CD4-positive, alpha-beta memory T cell (primary cell): ENCODE measurements at regions not wholly inside any gene's neighbourhood (a gene's known extent, or its start where the extent isn't known, plus 50 kb on each side); places are given as distances from the start of the nearest gene placed in this dataset.
A peak's percentile ranks its signal among the peaks of the same experiment; 100 is the strongest.

Source experiments
- CTCF ChIA-PET: fragments of 350-600 bp; sonication (Branson Sonifier 250); formaldehyde crosslinking; loops from one replicate; lab custom pipeline; 2021; ENCODE audit warnings: inconsistent platforms; ENCODE audit not compliant: partially characterized antibody; lab: Charles Lee
- POLR2A ChIA-PET: fragments of 350-600 bp; sonication (Branson Sonifier 250); formaldehyde crosslinking; loops from one replicate; lab custom pipeline; 2021; ENCODE audit not compliant: partially characterized antibody; lab: Charles Lee
- DNase-seq, 5 donors: peaks; one replicate each; pipeline versions ENCODE4 v3.0.0 to v3.0.0-alpha.2; 2020 to 2022; ENCODE audit warnings: mixed read lengths in 1 of 5
- H3K27ac ChIP-seq: one replicate; pipeline ENCODE4 v1.7.0; 2013; ENCODE audit warnings: low read depth, low read length
- H3K27me3 ChIP-seq: 2 replicates; pipeline ENCODE4 v1.7.0; 2013; ENCODE audit warnings: mild to moderate bottlenecking, low read length, moderate library complexity; ENCODE audit not compliant: insufficient read depth
- H3K36me3 ChIP-seq: 2 replicates; pipeline ENCODE4 v1.7.0; 2013; ENCODE audit warnings: mild to moderate bottlenecking, low read length, moderate library complexity; ENCODE audit not compliant: insufficient read depth
- H3K4me1 ChIP-seq: 2 replicates; pipeline ENCODE4 v1.7.0; 2013; ENCODE audit warnings: mild to moderate bottlenecking, low read length, moderate library complexity; ENCODE audit not compliant: insufficient read depth
- H3K4me3 ChIP-seq, 2 donors: one replicate each; pipeline ENCODE4 v1.7.0; 2013; ENCODE audit warnings: low read length in 2 of 2, mild to moderate bottlenecking in 1 of 2
- H3K9me3 ChIP-seq, 2 donors: one replicate each; pipeline ENCODE4 v1.7.0; 2013; ENCODE audit warnings: low read length in 2 of 2, control low read depth in 1 of 2; ENCODE audit not compliant: control insufficient read depth in 1 of 2
- H3K27ac Mint-ChIP-seq, 7 donors: one replicate each; pipeline ENCODE4 v1.8.0; 2020 to 2021; ENCODE audit warnings: mixed read lengths in 7 of 7, mild to moderate bottlenecking in 6 of 7, inconsistent platforms in 3 of 7, moderate library complexity in 3 of 7
- H3K27me3 Mint-ChIP-seq, 2 donors: one replicate each; pipeline ENCODE4 v1.8.0; 2020 to 2021; ENCODE audit warnings: mixed read lengths in 2 of 2
- H3K36me3 Mint-ChIP-seq, 2 donors: one replicate each; pipeline ENCODE4 v1.8.0; 2020 to 2021; ENCODE audit warnings: mixed read lengths in 2 of 2, inconsistent platforms in 1 of 2, mild to moderate bottlenecking in 1 of 2
- H3K4me1 Mint-ChIP-seq, 4 donors: one replicate each; pipeline ENCODE4 v1.8.0; 2020 to 2021; ENCODE audit warnings: mixed read lengths in 4 of 4, mild to moderate bottlenecking in 1 of 4
- H3K4me3 Mint-ChIP-seq, 8 donors: one replicate each; pipeline ENCODE4 v1.8.0; 2020 to 2021; ENCODE audit warnings: mixed read lengths in 8 of 8, mild to moderate bottlenecking in 7 of 8, moderate library complexity in 6 of 8, inconsistent platforms in 3 of 8
- H3K9me3 Mint-ChIP-seq, 8 donors: one replicate each; pipeline ENCODE4 v1.8.0; 2020 to 2021; ENCODE audit warnings: mixed read lengths in 8 of 8, mild to moderate bottlenecking in 5 of 8, inconsistent platforms in 3 of 8, moderate library complexity in 1 of 8
- intact Hi-C: fragments of 100-400 bp; cut with micrococcal nuclease; formaldehyde crosslinking; loops from one replicate; pipeline ENCODE4 v1.15.1; 2023

DNA sequence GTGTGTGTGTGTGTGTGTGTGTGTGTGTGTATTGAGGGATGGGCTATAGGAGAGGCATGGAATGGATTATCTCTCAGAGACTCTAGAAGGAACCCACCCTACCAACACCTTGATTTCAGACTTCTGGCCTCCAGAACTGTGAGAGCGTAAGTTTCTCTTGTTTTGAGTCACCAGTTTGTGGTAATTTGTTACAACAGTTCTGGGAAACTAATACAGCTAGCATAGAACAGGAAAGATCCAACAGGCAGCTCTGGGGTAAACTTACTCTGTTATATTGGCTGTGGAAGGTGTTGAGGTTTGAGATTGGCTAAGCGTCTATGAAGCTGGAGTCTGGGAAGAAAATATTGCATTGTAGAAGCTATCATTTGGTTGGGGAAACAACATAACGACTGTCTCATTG, 334.3 kb downstream of the AACS start:
- Histone ChIP-seq H3K27me3 (no peaks in the 10 kb centered on the region), H3K4me1 (no peaks in the 10 kb centered on the region), H3K27ac (no peak overlapping the region), H3K4me3 (no peak overlapping the region), H3K9me3 (no peaks in the 10 kb centered on the region), H3K36me3 (no peaks in the 10 kb centered on the region)
- Mint-ChIP-seq H3K27ac (no peak overlapping the region), H3K4me3 (no peak overlapping the region), H3K4me1 (no peaks in the 10 kb centered on the region), H3K36me3 (no peaks in the 10 kb centered on the region), H3K27me3 (peaks cover 2 to 7% of the 10 kb centered on the region in 2 donors), H3K9me3 (peaks cover 2 to 12% (median 5%) of the 10 kb centered on the region in 8 donors)
- CTCF ChIA-PET = interaction anchor here (0.8 to 1.2 kb wide), 2 partner anchors 9 to 11 kb away, joined by 3 read pairs; no protein-coding TSS in a partner anchor
- POLR2A ChIA-PET = no interaction called here
- intact Hi-C loops = no loop called here
- no peak for DNase-seq

GRCh38 chr12:125402874-125403789, 337.9 kb downstream of the AACS start:
- intact Hi-C loops = loop anchor here (2.0 kb wide), 1 partner anchor 220 kb away; no protein-coding TSS in a partner anchor
- no peaks in the 10 kb centered on the region for H3K4me1 ChIP-seq
- H3K27ac Mint-ChIP-seq = no peak overlapping the region
- H3K27ac ChIP-seq = no peak overlapping the region
- no peaks in the 10 kb centered on the region for H3K27me3 ChIP-seq
- peaks cover 2 to 9% (median 4%) of the 10 kb centered on the region in 8 donors for H3K9me3 Mint-ChIP-seq
- peak overlapping the region in 1 of 8 donors; percentile 52 for H3K4me3 Mint-ChIP-seq
- no peaks in the 10 kb centered on the region for H3K36me3 Mint-ChIP-seq
- no peak overlapping the region for H3K4me3 ChIP-seq
- ChIA-PET POLR2A (no interaction called here), CTCF (interaction anchor here (0.8 to 1.4 kb wide), 2 partner anchors 9 to 220 kb away, joined by 3 to 4 read pairs; no protein-coding TSS in a partner anchor)
- H3K4me1 Mint-ChIP-seq = no peaks in the 10 kb centered on the region
- H3K27me3 Mint-ChIP-seq = peaks cover 7% of the 10 kb centered on the region in 2 donors
- H3K36me3 ChIP-seq = no peaks in the 10 kb centered on the region
- no peak for DNase-seq
- no peaks in the 10 kb centered on the region for H3K9me3 ChIP-seq

DNA sequence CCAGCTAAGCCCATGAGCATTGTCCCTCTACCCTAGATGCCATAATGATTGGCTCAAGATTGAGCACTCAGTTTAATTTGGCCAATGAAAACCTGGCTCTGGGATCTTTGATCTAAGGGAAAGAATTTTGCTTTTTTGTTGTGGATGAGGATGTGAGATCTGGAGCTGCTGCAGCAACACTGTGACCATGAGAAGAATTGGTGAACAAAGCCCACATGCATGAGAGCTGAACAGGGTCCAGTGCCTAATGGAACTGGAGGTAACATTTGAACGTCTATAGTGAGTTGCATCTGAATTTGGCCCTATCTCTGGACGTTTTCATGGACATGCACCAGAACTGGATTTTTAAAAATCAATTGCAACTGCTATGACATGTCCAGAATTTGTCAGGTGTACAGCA, 338.6 kb downstream of the AACS start:
- Histone ChIP-seq H3K27me3 (no peaks in the 10 kb centered on the region), H3K9me3 (no peaks in the 10 kb centered on the region), H3K27ac (no peak overlapping the region), H3K36me3 (no peaks in the 10 kb centered on the region), H3K4me3 (no peak overlapping the region), H3K4me1 (no peaks in the 10 kb centered on the region)
- intact Hi-C loops = loop anchor here (2.0 kb wide), 1 partner anchor 221 kb away; no protein-coding TSS in a partner anchor
- peaks cover 2 to 6% (median 3%) of the 10 kb centered on the region in 8 donors for H3K9me3 Mint-ChIP-seq
- DNase-seq = no peak
- H3K4me3 Mint-ChIP-seq = no peak overlapping the region
- POLR2A ChIA-PET = no interaction called here
- H3K36me3 Mint-ChIP-seq = no peaks in the 10 kb centered on the region
- no peaks in the 10 kb centered on the region for H3K4me1 Mint-ChIP-seq
- CTCF ChIA-PET = interaction anchor here (1.4 to 2.0 kb wide), 2 partner anchors 9 to 221 kb away, joined by 4 to 8 read pairs; no protein-coding TSS in a partner anchor
- peaks cover 7% of the 10 kb centered on the region in 2 donors for H3K27me3 Mint-ChIP-seq
- H3K27ac Mint-ChIP-seq = no peak overlapping the region

GRCh38 chr12:125406131-125406530, 340.9 kb downstream of the AACS start:
- H3K4me3 Mint-ChIP-seq = no peak overlapping the region
- Histone ChIP-seq H3K27ac (no peak overlapping the region), H3K27me3 (no peaks in the 10 kb centered on the region), H3K4me1 (no peaks in the 10 kb centered on the region), H3K4me3 (no peak overlapping the region), H3K36me3 (no peaks in the 10 kb centered on the region), H3K9me3 (no peaks in the 10 kb centered on the region)
- POLR2A ChIA-PET = no interaction called here
- peaks cover 4 to 5% of the 10 kb centered on the region in 2 donors for H3K27me3 Mint-ChIP-seq
- peaks cover 0 to 6% (median 3%) of the 10 kb centered on the region in 8 donors for H3K9me3 Mint-ChIP-seq
- no peak for DNase-seq
- no peaks in the 10 kb centered on the region for H3K4me1 Mint-ChIP-seq
- intact Hi-C loops = no loop called here
- no peak overlapping the region for H3K27ac Mint-ChIP-seq
- H3K36me3 Mint-ChIP-seq = no peaks in the 10 kb centered on the region
- CTCF ChIA-PET = no interaction called here

- Mint-ChIP-seq H3K27ac (no peak overlapping the region), H3K4me3 (no peak overlapping the region), H3K9me3 (peaks cover 0 to 12% (median 3%) of the 10 kb centered on the region in 8 donors), H3K4me1 (no peaks in the 10 kb centered on the region), H3K36me3 (no peaks in the 10 kb centered on the region), H3K27me3 (peaks cover 5 to 6% of the 10 kb centered on the region in 2 donors)
- Histone ChIP-seq H3K4me1 (no peaks in the 10 kb centered on the region), H3K27ac (no peak overlapping the region), H3K9me3 (no peaks in the 10 kb centered on the region), H3K27me3 (no peaks in the 10 kb centered on the region), H3K4me3 (no peak overlapping the region), H3K36me3 (no peaks in the 10 kb centered on the region)
- CTCF ChIA-PET = no interaction called here
- intact Hi-C loops = no loop called here
- POLR2A ChIA-PET = no interaction called here
- DNase-seq = no peak
These were observed 343.5 kb downstream of the AACS start for GRCh38 chr12:125408718-125409117.

DNA sequence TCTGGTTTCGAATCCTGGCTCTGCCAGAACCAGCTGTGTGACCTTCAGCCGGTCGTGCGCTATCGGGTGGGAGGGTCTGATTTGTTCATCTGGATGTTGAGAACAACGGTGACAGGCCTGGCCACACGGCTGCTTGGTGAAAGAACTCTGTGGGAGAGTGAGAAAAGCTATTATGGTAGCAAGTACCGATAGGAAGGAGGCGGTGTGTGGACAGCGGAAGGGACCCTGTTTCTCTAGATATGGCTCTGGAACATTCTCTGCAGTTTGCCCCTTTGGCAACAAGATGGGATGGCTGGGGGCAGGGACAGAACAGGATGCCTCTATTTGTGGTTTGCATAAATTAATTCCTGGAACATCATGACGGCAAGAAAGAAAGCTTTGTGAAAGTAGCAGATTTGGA, 347.3 kb downstream of the AACS start:
- Histone ChIP-seq H3K27ac (no peak overlapping the region), H3K4me3 (no peak overlapping the region), H3K9me3 (no peaks in the 10 kb centered on the region), H3K4me1 (no peaks in the 10 kb centered on the region), H3K36me3 (no peaks in the 10 kb centered on the region), H3K27me3 (no peaks in the 10 kb centered on the region)
- no peaks in the 10 kb centered on the region for H3K36me3 Mint-ChIP-seq
- no peaks in the 10 kb centered on the region for H3K4me1 Mint-ChIP-seq
- peaks cover 0 to 4% of the 10 kb centered on the region in 2 donors for H3K27me3 Mint-ChIP-seq
- ChIA-PET CTCF (interaction anchor here (1.2 kb wide), 1 partner anchor 9 kb away, joined by 4 read pairs; no protein-coding TSS in a partner anchor), POLR2A (no interaction called here)
- peak overlapping the region in 1 of 8 donors; percentile 11 for H3K4me3 Mint-ChIP-seq
- intact Hi-C loops = no loop called here
- no peak for DNase-seq
- H3K27ac Mint-ChIP-seq = no peak overlapping the region
- H3K9me3 Mint-ChIP-seq = peaks cover 0 to 9% (median 4%) of the 10 kb centered on the region in 8 donors

DNA sequence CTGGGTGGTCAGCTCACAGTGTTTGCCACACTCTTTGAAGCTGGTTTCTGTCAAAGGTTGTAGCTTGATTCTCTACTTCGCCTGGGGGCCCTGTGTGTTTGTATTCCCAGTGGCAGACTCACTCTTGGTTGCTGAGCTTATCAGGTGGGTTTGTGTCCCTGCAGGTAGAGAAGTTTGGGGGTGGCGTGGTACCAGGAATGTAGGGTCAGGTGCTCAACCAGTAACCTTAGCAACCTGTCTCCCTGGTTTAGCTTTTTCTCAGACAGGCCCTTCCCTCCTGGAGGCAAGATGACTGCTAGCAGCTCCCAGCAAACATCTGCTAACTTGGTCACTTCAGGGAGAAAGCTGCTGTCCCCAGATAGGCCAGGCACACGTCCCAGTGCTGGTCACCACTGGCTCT, 352.2 kb downstream of the AACS start:
- no peak overlapping the region for H3K4me3 Mint-ChIP-seq
- H3K27ac ChIP-seq = no peak overlapping the region
- peaks cover 0 to 6% of the 10 kb centered on the region in 2 donors for H3K27me3 Mint-ChIP-seq
- no peak for DNase-seq
- H3K36me3 ChIP-seq = no peaks in the 10 kb centered on the region
- CTCF ChIA-PET = no interaction called here
- H3K4me1 Mint-ChIP-seq = no peaks in the 10 kb centered on the region
- peaks cover 0 to 34% (median 17%) of the 10 kb centered on the region in 8 donors for H3K9me3 Mint-ChIP-seq
- POLR2A ChIA-PET = no interaction called here
- no peak overlapping the region for H3K27ac Mint-ChIP-seq
- no peaks in the 10 kb centered on the region for H3K9me3 ChIP-seq
- H3K36me3 Mint-ChIP-seq = no peaks in the 10 kb centered on the region
- H3K4me3 ChIP-seq = no peak overlapping the region
- no peaks in the 10 kb centered on the region for H3K4me1 ChIP-seq
- H3K27me3 ChIP-seq = no peaks in the 10 kb centered on the region
- intact Hi-C loops = no loop called here
